Panc1 (cell line): ENCODE measurements at regions not wholly inside any gene's neighbourhood (a gene's known extent, or its start where the extent isn't known, plus 50 kb on each side); places are given as distances from the start of the nearest gene placed in this dataset.

Experiments
- POLR2AphosphoS5 ChIP-seq: IDR thresholded peaks from 2 replicates; pipeline ENCODE4 v1.6.1; 2012; ENCODE audit warnings: mild to moderate bottlenecking, low read depth, low read length, moderate library complexity
- SIN3A ChIP-seq: IDR thresholded peaks from 2 replicates; pipeline ENCODE4 v1.6.1; 2012; ENCODE audit warnings: low read depth, mild to moderate bottlenecking, low read length, moderate library complexity, borderline replicate concordance; ENCODE audit not compliant: insufficient read depth
- TCF7L2 ChIP-seq: IDR thresholded peaks from 2 replicates; pipeline ENCODE4 v1.6.1; 2011; ENCODE audit warnings: mild to moderate bottlenecking, low read depth, low read length, inconsistent platforms
- TF ChIP-seq, protein P1 (sequence below): fragments of 450-650 bp; IDR thresholded peaks from 2 replicates; pipeline ENCODE4 v1.5.1; 2017; ENCODE audit warnings: mild to moderate bottlenecking
- TF ChIP-seq, protein P2 (sequence below), 2 experiments: IDR thresholded peaks; 2 replicates each; pipeline ENCODE4 v1.6.1; 2011 to 2012; ENCODE audit warnings: low read depth in 2 of 2, control low read depth in 1 of 2, low read length in 1 of 2, mild to moderate bottlenecking in 1 of 2, moderate library complexity in 1 of 2; ENCODE audit not compliant: insufficient read depth in 1 of 2

DNA sequence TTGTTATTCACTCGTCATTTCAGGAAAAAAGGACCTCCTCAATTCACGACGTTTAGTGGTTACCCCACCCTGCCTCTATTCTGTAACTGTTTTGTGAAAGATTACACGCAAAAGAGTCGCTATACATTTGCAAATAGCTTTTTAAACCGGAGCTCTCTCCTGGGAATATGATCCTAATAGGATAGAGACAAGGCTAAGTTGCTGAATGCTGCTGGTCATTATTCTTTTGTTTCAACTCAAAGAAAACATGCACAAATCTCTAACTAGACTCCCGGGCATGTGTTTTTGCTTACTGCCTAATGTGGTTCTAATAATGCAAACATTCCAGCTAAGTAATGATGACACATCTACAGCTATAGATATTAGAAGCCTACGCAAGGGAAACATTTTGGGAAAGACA, 214.6 kb upstream of the MDFIC2 start:
- TF ChIP-seq POLR2AphosphoS5 (no peak), SIN3A (no peak), TCF7L2 (no peak)
- TF ChIP-seq, protein P1, sequence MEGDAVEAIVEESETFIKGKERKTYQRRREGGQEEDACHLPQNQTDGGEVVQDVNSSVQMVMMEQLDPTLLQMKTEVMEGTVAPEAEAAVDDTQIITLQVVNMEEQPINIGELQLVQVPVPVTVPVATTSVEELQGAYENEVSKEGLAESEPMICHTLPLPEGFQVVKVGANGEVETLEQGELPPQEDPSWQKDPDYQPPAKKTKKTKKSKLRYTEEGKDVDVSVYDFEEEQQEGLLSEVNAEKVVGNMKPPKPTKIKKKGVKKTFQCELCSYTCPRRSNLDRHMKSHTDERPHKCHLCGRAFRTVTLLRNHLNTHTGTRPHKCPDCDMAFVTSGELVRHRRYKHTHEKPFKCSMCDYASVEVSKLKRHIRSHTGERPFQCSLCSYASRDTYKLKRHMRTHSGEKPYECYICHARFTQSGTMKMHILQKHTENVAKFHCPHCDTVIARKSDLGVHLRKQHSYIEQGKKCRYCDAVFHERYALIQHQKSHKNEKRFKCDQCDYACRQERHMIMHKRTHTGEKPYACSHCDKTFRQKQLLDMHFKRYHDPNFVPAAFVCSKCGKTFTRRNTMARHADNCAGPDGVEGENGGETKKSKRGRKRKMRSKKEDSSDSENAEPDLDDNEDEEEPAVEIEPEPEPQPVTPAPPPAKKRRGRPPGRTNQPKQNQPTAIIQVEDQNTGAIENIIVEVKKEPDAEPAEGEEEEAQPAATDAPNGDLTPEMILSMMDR, result no peak
- TF ChIP-seq, protein P2, sequence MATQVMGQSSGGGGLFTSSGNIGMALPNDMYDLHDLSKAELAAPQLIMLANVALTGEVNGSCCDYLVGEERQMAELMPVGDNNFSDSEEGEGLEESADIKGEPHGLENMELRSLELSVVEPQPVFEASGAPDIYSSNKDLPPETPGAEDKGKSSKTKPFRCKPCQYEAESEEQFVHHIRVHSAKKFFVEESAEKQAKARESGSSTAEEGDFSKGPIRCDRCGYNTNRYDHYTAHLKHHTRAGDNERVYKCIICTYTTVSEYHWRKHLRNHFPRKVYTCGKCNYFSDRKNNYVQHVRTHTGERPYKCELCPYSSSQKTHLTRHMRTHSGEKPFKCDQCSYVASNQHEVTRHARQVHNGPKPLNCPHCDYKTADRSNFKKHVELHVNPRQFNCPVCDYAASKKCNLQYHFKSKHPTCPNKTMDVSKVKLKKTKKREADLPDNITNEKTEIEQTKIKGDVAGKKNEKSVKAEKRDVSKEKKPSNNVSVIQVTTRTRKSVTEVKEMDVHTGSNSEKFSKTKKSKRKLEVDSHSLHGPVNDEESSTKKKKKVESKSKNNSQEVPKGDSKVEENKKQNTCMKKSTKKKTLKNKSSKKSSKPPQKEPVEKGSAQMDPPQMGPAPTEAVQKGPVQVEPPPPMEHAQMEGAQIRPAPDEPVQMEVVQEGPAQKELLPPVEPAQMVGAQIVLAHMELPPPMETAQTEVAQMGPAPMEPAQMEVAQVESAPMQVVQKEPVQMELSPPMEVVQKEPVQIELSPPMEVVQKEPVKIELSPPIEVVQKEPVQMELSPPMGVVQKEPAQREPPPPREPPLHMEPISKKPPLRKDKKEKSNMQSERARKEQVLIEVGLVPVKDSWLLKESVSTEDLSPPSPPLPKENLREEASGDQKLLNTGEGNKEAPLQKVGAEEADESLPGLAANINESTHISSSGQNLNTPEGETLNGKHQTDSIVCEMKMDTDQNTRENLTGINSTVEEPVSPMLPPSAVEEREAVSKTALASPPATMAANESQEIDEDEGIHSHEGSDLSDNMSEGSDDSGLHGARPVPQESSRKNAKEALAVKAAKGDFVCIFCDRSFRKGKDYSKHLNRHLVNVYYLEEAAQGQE (IDR thresholded peaks at IDR 0.05; ENCODE audit: insufficient read depth in 1 of 2, low read depth in 2 of 2, low read length in 1 of 2), result no peak
